ENCODE measurements at regions not wholly inside any gene's neighbourhood (a gene's known extent, or its start where the extent isn't known, plus 50 kb on each side); places are given as distances from the start of the nearest gene placed in this dataset.
"Not testable (repeated sequence)": the region's sequence is repeated elsewhere in the genome, so short reads cannot be mapped to it uniquely, and the experiment has no call there.

DNA sequence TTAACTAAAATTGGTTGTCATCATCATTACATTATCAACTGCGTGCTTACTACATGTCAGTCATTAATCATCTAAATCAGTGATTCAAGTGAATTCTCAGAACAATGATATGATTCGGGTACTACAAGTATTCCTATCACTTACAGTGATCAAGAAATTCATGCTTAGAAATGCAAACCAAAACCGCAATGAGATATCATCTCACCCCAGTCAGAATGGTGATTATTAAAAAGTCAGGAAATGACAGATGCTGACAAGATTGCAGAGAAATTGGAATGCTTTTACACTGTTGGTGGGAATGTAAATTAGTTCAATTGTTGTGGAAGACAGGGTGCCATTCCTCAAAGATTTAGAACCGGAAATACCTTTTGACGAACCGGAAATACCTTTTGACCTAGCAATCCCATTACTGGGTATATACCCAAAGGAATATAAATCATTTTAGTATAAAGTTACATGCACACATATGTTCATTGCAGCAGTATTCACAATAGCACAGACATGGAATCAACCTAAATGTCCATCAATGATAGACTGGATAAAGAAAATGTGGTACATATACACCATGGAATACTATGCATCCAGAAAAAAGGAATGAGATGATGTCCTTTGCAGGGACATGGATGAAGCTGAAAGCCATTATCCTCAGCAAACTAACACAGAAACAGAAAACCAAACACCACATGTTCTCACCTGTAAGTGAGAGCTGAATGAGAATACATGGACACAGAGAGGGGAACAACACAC lies 124.4 kb downstream of the KCNJ2 start:
- H3K9me3 Mint-ChIP-seq; H3K27me3 Mint-ChIP-seq; H3K36me3 Mint-ChIP-seq (ENCODE audit: low read depth); H3K4me1 Mint-ChIP-seq; DNase-seq; CTCF ChIA-PET; H3K4me3 Mint-ChIP-seq; H3K27ac Mint-ChIP-seq: not testable (repeated sequence)
- POLR2A ChIA-PET: interaction anchor here (0.7 kb wide), 1 partner anchor 55 kb away, joined by 3 read pairs; no protein-coding TSS in a partner anchor

DNA sequence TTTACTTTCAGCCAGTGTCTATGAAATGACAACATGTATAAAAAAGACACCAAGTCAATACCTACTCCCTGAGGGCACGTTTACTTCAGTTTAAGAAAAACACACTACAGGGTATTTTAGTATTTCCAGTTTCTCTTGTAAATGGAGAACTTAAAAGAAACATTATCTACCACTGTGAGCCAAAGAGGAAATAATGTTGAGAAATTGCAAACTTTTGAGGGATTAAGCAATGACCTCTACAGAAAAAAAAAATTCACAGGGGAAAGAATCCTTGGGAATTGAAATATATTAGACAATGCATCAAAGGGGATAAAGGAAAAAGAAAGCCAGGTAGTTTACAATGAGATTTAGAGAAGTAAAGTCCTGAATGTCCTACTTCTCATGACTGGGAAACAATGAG lies 126.0 kb downstream of the KCNJ2 start:
- ChIA-PET POLR2A (no interaction called here), CTCF (no interaction called here)
- Mint-ChIP-seq H3K4me1 (no peaks in the 10 kb centered on the region), H3K27ac (no peak overlapping the region), H3K27me3 (no peaks in the 10 kb centered on the region), H3K9me3 (peaks cover 9% of the 10 kb centered on the region), H3K36me3 (ENCODE audit: low read depth) (no peaks in the 10 kb centered on the region), H3K4me3 (no peak overlapping the region)
- DNase-seq: no peak

DNA sequence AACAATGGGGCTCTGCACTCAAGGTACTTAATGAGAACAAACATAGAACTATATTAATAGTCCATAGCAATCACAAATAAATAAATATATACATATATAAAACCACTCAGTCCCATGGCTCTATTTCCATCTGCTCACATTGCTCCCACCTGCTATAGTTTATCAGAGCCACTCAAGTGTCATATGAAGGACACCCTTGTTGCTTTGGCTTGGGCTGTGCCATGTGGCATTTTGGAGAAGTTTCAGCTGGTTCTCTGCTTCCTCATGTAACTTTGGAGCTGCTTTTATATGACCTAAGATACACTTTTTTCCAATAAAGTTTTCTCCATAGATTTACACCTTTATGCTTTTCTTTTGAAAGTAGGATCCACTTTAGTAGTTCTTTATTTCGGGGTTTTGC lies 126.4 kb downstream of the KCNJ2 start:
- Mint-ChIP-seq H3K4me3 (no peak overlapping the region), H3K9me3 (peaks cover 9% of the 10 kb centered on the region)

DNA sequence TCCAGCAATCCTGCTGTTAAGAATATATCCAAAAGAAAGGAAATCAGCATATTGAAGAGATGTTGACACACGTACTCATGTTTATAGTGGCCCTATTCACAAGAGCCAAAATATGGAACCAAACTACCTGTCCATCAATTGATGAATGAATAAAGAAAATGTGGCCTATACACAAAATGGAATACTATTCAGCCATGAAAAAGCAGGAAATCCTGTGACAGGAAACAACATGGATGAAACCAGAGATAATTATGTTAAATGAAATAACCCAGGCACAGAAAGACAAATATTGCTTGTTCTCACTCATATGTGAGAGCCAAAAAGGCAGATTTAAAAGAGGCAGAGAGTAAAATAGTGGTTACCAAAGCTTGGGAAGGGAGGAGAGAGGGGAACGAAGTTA lies 127.1 kb downstream of the KCNJ2 start:
- Mint-ChIP-seq H3K27me3 (no peaks in the 10 kb centered on the region), H3K4me1 (no peaks in the 10 kb centered on the region)
- CTCF ChIA-PET: no interaction called here

More for the DNA sequence above, 126.4 kb downstream of the KCNJ2 start:
- ChIA-PET CTCF (no interaction called here), POLR2A (no interaction called here)
- H3K36me3 Mint-ChIP-seq (ENCODE audit: low read depth): no peaks in the 10 kb centered on the region
- DNase-seq: no peak
- H3K27ac Mint-ChIP-seq: no peak overlapping the region
- no peaks in the 10 kb centered on the region for H3K4me1 Mint-ChIP-seq
- H3K27me3 Mint-ChIP-seq: no peaks in the 10 kb centered on the region

DNA sequence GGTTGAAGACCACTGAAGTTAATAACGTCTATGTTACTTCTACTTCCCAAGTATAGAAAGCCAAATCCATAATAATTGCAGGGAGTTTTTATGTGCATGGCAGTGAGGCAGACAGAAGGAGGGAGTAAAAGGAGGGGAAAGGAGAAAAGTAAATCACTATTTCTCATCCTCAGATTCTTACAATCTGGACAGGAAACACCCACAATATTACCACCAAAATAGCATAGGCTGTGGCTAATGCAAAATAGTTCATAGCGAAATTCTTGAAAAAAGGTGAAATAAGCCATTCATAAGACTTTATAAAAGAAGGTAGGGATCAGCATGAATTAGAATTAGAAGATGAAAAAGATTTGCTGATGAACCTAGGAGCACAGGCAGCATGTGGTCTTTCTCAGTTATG lies 128.1 kb downstream of the KCNJ2 start:
- Mint-ChIP-seq H3K27ac (no peak overlapping the region), H3K4me3 (no peak overlapping the region), H3K27me3 (peaks cover 1% of the 10 kb centered on the region), H3K9me3 (peaks cover 9% of the 10 kb centered on the region), H3K36me3 (ENCODE audit: low read depth) (no peaks in the 10 kb centered on the region), H3K4me1 (no peaks in the 10 kb centered on the region)
- ChIA-PET POLR2A (no interaction called here), CTCF (no interaction called here)
- no peak for DNase-seq

More for the DNA sequence above, 127.1 kb downstream of the KCNJ2 start:
- H3K4me3 Mint-ChIP-seq: no peak overlapping the region
- H3K27ac Mint-ChIP-seq: no peak overlapping the region
- peaks cover 9% of the 10 kb centered on the region for H3K9me3 Mint-ChIP-seq
- no peaks in the 10 kb centered on the region for H3K36me3 Mint-ChIP-seq (ENCODE audit: low read depth)
- no peak for DNase-seq
- POLR2A ChIA-PET: no interaction called here

DNA sequence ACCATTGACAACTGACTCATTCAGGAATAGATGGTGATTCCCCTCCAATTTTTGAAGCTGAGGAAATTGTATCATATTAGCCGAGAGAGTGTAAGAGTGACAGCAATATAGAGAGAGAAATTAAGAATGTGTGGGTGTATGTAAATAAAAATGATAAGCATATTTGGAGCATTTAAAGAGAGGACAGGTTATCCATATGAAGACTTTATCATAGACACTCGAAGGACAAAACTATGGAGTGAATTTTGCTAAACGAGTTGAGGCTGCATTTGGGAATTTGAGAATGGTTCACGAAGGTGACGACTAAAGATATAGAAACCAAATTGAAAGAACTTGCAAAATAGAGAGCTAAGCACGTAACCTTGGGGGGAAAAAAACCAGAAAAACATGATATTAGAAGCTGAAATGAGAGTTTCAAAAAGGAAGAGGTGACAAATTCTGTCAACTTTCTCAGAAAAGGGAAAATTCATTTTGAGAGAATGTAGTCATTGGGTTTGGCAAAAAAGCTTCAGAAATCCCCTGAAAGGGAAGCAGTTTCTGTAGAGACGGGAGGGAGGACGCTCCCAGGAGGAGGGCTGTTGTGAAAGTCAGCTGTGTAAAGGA lies 129.7 kb downstream of the KCNJ2 start:
- Mint-ChIP-seq H3K9me3 (peaks cover 6% of the 10 kb centered on the region), H3K4me3 (no peak overlapping the region), H3K4me1 (no peaks in the 10 kb centered on the region), H3K36me3 (ENCODE audit: low read depth) (no peaks in the 10 kb centered on the region), H3K27ac (no peak overlapping the region), H3K27me3 (peaks cover 1% of the 10 kb centered on the region)
- ChIA-PET CTCF (no interaction called here), POLR2A (no interaction called here)
- no peak for DNase-seq

DNA sequence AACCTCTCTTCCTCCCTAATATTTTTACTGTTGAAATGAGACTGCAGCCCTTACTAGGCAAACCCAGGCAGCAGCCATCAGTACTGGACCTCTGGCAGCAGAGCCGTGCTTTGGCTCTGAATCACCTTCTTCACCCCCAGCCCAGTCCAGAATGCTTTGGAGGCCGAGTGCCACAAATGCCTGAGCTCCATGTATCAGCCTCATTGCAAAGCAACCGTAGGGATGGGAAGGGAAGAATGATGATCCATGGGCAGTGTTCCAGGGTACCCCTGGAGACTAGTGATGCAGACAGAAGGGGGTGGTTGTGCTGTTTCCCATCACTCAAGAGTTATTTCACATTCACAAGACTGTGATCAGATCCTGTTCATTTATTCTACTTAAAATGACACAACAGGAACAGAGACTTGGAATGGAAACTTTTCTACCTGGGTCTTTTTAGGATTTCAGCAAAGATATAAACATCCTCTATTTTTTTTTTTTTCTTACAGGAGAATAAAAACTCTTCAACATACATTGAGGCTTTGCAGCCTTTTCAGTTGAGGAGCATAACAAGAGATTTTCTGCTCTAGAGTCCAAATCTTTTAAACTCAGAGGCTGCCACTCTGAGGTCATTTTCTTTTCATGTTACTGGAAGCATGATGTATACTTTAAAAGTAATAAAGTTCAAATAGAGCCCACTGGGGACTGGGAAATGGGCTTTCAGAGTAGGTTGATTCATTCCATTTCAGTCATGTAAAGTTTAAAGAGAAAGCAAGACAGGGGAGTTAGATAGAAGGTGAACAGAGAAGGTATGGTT lies 138.3 kb downstream of the KCNJ2 start:
- no peaks in the 10 kb centered on the region for H3K36me3 Mint-ChIP-seq (ENCODE audit: low read depth)
- CTCF ChIA-PET: no interaction called here

DNA sequence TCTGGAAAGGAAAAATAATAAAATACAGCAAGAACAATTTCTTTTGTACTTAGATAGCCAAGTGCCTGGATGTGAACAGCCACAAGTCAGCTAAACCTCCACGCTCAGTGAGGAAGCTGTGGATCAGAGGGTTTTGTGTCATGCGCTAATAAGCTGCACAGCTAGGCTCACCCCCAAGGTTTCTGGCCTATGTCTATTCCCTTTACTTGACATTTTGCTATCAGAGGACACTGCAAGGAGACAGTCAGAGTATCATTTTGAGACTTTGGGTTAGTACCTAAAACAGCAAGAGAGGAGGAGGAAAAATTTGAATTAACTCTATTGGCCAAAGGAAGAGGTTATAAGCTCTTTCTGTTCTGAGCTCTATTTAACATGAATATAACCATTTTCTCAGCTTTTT lies 139.3 kb downstream of the KCNJ2 start:
- CTCF ChIA-PET: no interaction called here
- POLR2A ChIA-PET: interaction anchor here (0.7 kb wide), 1 partner anchor 294 kb away, joined by 4 read pairs; no protein-coding TSS in a partner anchor
- H3K36me3 Mint-ChIP-seq (ENCODE audit: low read depth): no peaks in the 10 kb centered on the region
- no peaks in the 10 kb centered on the region for H3K9me3 Mint-ChIP-seq
- DNase-seq: no peak
- no peak overlapping the region for H3K4me3 Mint-ChIP-seq
- H3K27me3 Mint-ChIP-seq: peaks cover 2% of the 10 kb centered on the region
- H3K4me1 Mint-ChIP-seq: no peaks in the 10 kb centered on the region
- H3K27ac Mint-ChIP-seq: no peak overlapping the region

More for the DNA sequence above, 138.3 kb downstream of the KCNJ2 start:
- POLR2A ChIA-PET: no interaction called here
- Mint-ChIP-seq H3K4me1 (no peaks in the 10 kb centered on the region), H3K4me3 (no peak overlapping the region), H3K27ac (no peak overlapping the region), H3K9me3 (no peaks in the 10 kb centered on the region), H3K27me3 (peaks cover 2% of the 10 kb centered on the region)
- no peak for DNase-seq

DNA sequence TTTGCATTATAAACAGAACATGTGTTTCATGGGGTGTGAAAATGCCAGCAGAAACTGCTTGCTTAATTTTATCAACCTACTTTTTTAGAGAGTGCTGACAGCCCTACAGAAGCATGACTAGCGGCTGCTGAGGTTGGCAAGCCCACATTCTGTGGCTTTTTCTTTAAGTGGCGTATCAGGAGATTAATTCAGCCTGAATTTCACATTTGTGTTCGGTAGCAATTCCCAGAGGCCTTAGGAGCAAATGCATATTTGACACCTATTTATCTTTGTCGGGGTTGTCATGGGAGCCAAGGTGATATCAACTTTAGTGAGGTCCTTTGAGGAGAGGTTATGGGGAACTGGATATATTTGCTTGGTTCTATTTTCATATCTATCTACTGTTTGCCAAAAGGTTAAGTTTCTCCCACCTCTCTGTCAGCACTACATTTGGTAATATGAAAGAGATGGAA lies 140.9 kb downstream of the KCNJ2 start:
- ChIA-PET CTCF (no interaction called here), POLR2A (no interaction called here)
- DNase-seq: no peak
- peaks cover 2% of the 10 kb centered on the region for H3K27me3 Mint-ChIP-seq
- H3K4me1 Mint-ChIP-seq: no peaks in the 10 kb centered on the region
- H3K36me3 Mint-ChIP-seq (ENCODE audit: low read depth): no peaks in the 10 kb centered on the region
- no peaks in the 10 kb centered on the region for H3K9me3 Mint-ChIP-seq
- H3K27ac Mint-ChIP-seq: no peak overlapping the region
- H3K4me3 Mint-ChIP-seq: no peak overlapping the region

DNA sequence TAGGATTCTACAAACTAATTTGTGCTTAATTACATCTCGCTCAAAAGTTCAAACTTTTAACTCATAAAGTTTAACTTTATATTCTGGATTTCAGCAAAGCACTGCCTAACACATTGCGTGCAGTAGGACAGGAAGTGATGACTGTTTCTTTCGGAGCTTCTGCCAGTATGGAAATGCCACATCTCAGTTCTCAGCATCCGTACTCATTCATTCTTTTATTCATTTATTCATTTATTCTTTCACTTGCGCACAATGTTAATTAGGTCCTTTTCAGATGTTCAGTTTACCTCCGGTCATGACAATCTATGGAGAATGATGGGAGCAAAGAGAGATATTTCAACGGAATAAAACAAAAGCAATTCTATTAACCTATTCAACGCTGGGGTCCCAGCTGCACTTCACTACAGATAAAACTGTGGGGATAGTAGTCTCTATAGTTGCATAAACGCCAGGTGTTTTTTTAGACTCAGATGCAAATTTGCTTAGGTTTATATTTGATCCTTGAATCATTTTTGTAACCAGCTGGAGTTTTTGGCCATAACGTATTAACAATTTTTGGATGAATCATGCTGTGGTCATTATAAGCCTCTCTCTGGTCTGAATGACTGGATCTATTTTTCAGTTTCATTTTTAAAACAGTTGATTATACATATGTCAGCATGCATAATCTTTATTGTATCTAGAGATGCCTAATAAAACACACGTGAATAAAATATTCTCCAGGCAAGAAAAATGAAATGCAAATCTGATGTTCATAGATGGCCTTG lies 143.9 kb downstream of the KCNJ2 start:
- Mint-ChIP-seq H3K36me3 (ENCODE audit: low read depth) (no peaks in the 10 kb centered on the region), H3K4me3 (no peak overlapping the region), H3K27me3 (peaks cover 2% of the 10 kb centered on the region), H3K4me1 (no peaks in the 10 kb centered on the region), H3K27ac (no peak overlapping the region), H3K9me3 (no peaks in the 10 kb centered on the region)
- ChIA-PET CTCF (no interaction called here), POLR2A (no interaction called here)
- no peak for DNase-seq

DNA sequence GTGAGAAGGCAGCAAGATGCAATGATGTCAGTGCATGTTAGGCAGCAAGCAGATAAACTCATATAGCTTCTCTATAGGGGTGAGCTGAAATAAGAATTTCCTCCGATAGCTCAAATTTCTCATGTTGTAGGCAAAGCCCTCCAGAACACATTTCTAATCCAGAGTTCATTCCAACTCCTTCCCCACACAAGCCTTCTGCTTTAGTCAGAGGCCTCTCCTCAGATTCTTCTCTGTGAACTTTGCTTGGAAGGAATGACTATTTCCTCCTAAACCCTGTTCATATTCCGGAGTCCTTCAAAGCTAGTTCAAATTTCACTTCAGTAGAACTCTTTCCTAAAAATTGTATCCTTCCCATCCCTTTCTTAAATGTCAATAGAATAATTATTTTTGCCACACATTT lies 144.8 kb downstream of the KCNJ2 start:
- CTCF ChIA-PET: no interaction called here
- POLR2A ChIA-PET: no interaction called here

DNA sequence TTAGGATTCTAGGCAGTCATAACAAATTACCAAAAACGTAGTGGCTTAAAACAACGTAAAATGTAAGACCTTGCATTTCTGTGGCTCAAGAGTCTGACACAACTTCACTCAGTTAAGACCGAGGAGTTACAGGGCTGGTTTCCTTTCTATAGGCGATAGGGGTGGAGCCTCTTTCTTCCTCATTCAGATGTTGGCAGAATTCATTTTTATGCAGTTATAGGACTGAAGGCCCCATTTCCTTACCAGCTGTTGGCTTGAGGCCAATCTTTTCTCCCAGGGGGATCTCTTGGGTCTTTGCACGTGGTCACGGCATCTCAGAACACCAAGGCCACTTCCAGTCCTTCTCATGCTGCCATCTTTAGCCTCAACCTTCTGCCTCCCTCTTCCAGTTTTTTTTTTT lies 145.2 kb downstream of the KCNJ2 start:
- POLR2A ChIA-PET: no interaction called here
- H3K27ac Mint-ChIP-seq: no peak overlapping the region
- no peak overlapping the region for H3K4me3 Mint-ChIP-seq
- CTCF ChIA-PET: no interaction called here
- no peaks in the 10 kb centered on the region for H3K9me3 Mint-ChIP-seq
- H3K27me3 Mint-ChIP-seq: no peaks in the 10 kb centered on the region
- H3K36me3 Mint-ChIP-seq (ENCODE audit: low read depth): no peaks in the 10 kb centered on the region
- DNase-seq: no peak
- H3K4me1 Mint-ChIP-seq: no peaks in the 10 kb centered on the region

More for the DNA sequence above, 144.8 kb downstream of the KCNJ2 start:
- H3K27ac Mint-ChIP-seq: no peak overlapping the region
- H3K36me3 Mint-ChIP-seq (ENCODE audit: low read depth): no peaks in the 10 kb centered on the region
- no peaks in the 10 kb centered on the region for H3K9me3 Mint-ChIP-seq
- no peak overlapping the region for H3K4me3 Mint-ChIP-seq
- DNase-seq: no peak
- no peaks in the 10 kb centered on the region for H3K4me1 Mint-ChIP-seq
- no peaks in the 10 kb centered on the region for H3K27me3 Mint-ChIP-seq

DNA sequence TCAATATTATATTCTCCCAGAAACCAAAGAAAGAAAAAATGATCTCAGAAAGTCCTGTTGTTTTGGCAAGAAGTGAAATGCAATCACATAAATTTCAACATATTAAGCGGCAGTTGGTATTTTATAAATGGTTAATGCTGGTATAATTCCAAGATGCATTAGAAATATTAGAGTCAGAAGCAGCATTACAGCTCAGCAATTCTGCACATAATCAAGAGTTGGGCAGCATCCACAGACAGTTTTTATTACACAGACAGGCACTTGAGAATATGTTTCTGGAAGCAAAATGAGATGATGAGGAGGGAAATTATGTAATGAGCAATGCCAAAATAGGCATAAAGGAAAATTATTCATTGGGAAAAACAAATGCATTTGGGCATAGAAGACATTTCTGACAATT lies 148.1 kb downstream of the KCNJ2 start:
- CTCF ChIA-PET: interaction anchor here (0.6 kb wide), 1 partner anchor 1364 kb away, joined by 3 read pairs; no protein-coding TSS in a partner anchor
- H3K4me3 Mint-ChIP-seq: no peak overlapping the region
- H3K9me3 Mint-ChIP-seq: no peaks in the 10 kb centered on the region
- H3K27ac Mint-ChIP-seq: no peak overlapping the region
- H3K36me3 Mint-ChIP-seq (ENCODE audit: low read depth): no peaks in the 10 kb centered on the region
- H3K27me3 Mint-ChIP-seq: no peaks in the 10 kb centered on the region
- POLR2A ChIA-PET: no interaction called here
- DNase-seq: no peak
- no peaks in the 10 kb centered on the region for H3K4me1 Mint-ChIP-seq
